Naive thymus-derived CD4-positive, alpha-beta T cell (primary cell): ENCODE measurements at regions not wholly inside any gene's neighbourhood (a gene's known extent, or its start where the extent isn't known, plus 50 kb on each side); places are given as distances from the start of the nearest gene placed in this dataset.

Experiments used
- ATAC-seq: fragments of 150-1000 bp; cut with Tn5 transposase; 2 replicates; pipeline ENCODE4 v1.10.0; 2021; ENCODE audit warnings: mild to moderate bottlenecking, moderate library complexity
- CTCF ChIA-PET: fragments of 350-600 bp; sonication (Branson Sonifier 250); formaldehyde crosslinking; loops from one replicate; lab custom pipeline; 2021; ENCODE audit warnings: antibody characterized with exemption; lab: Charles Lee
- POLR2A ChIA-PET: fragments of 350-600 bp; sonication (Branson Sonifier 250); formaldehyde crosslinking; loops from one replicate; lab custom pipeline; 2021; ENCODE audit warnings: antibody characterized with exemption, inconsistent platforms; lab: Charles Lee
- DNase-seq, 9 donors: peaks; one replicate each; pipeline versions ENCODE4 v3.0.0 to v3.0.0-alpha.2; 2020 to 2022; ENCODE audit warnings: mixed read lengths in 1 of 9
- H3K27ac ChIP-seq: one replicate; pipeline ENCODE4 v1.7.0; 2013; ENCODE audit warnings: mild to moderate bottlenecking, low read depth, low read length, moderate library complexity
- H3K27me3 ChIP-seq, 2 donors: one replicate each; pipeline ENCODE4 v1.7.0; 2013; ENCODE audit warnings: low read length in 2 of 2, mild to moderate bottlenecking in 2 of 2, moderate library complexity in 2 of 2; ENCODE audit not compliant: control insufficient read depth in 2 of 2, insufficient read depth in 2 of 2
- H3K36me3 ChIP-seq, 3 experiments: 1 replicate in 2 of 3; 2 replicates in 1 of 3; pipeline ENCODE4 v1.7.0; 2013; ENCODE audit warnings: low read length in 3 of 3, mild to moderate bottlenecking in 3 of 3, moderate library complexity in 1 of 3; ENCODE audit not compliant: insufficient read depth in 3 of 3, control insufficient read depth in 2 of 3
- H3K4me1 ChIP-seq, 2 donors: one replicate each; pipeline ENCODE4 v1.7.0; 2013; ENCODE audit warnings: low read length in 2 of 2, mild to moderate bottlenecking in 2 of 2, moderate library complexity in 1 of 2; ENCODE audit not compliant: control insufficient read depth in 2 of 2, insufficient read depth in 2 of 2
- H3K4me3 ChIP-seq: 2 replicates; pipeline ENCODE4 v1.7.0; 2013; ENCODE audit warnings: mild to moderate bottlenecking, low read length
- H3K9me3 ChIP-seq, 3 experiments: 1 replicate in 2 of 3; 2 replicates in 1 of 3; pipeline ENCODE4 v1.7.0; 2013; ENCODE audit warnings: low read length in 3 of 3; ENCODE audit not compliant: control insufficient read depth in 2 of 3
- H3K27ac Mint-ChIP-seq, 9 donors: one replicate each; pipeline ENCODE4 v1.8.0; 2020 to 2022; ENCODE audit warnings: mixed read lengths in 9 of 9, mild to moderate bottlenecking in 8 of 9, moderate library complexity in 5 of 9, inconsistent platforms in 2 of 9
- H3K27me3 Mint-ChIP-seq, 5 donors: one replicate each; pipeline ENCODE4 v1.8.0; 2021 to 2022; ENCODE audit warnings: mixed read lengths in 5 of 5, mild to moderate bottlenecking in 1 of 5
- H3K36me3 Mint-ChIP-seq, 5 donors: one replicate each; pipeline ENCODE4 v1.8.0; 2020 to 2022; ENCODE audit warnings: mixed read lengths in 5 of 5, mild to moderate bottlenecking in 3 of 5, inconsistent platforms in 1 of 5
- H3K4me1 Mint-ChIP-seq, 7 donors: one replicate each; pipeline ENCODE4 v1.8.0; 2020 to 2022; ENCODE audit warnings: mixed read lengths in 7 of 7, mild to moderate bottlenecking in 3 of 7, inconsistent platforms in 1 of 7
- H3K4me3 Mint-ChIP-seq, 10 donors: one replicate each; pipeline ENCODE4 v1.8.0; 2020 to 2022; ENCODE audit warnings: mild to moderate bottlenecking in 10 of 10, mixed read lengths in 10 of 10, moderate library complexity in 6 of 10, inconsistent platforms in 2 of 10
- H3K9me3 Mint-ChIP-seq, 11 donors: one replicate each; pipeline ENCODE4 v1.8.0; 2020 to 2022; ENCODE audit warnings: mixed read lengths in 11 of 11, mild to moderate bottlenecking in 4 of 11, inconsistent platforms in 1 of 11, moderate library complexity in 1 of 11
- intact Hi-C, 2 donors: fragments of 100-400 bp; cut with micrococcal nuclease; formaldehyde crosslinking; loops; one replicate each; pipeline ENCODE4 v1.15.1; 2023

- H3K9me3 ChIP-seq, result no peaks in the 10 kb centered on the region
- no peak overlapping the region for H3K27ac ChIP-seq
- DNase-seq, result no peak
- H3K9me3 Mint-ChIP-seq, result peaks cover 0 to 3% (median 0%) of the 10 kb centered on the region in 11 donors
- ChIA-PET POLR2A (interaction anchor here (0.7 kb wide), 1 partner anchor 11 kb away, joined by 3 read pairs; no protein-coding TSS in a partner anchor), CTCF (no interaction called here)
- H3K27ac Mint-ChIP-seq, result no peak overlapping the region
- intact Hi-C loops, result no loop called here
- H3K27me3 Mint-ChIP-seq, result peaks cover 0 to 5% (median 0%) of the 10 kb centered on the region in 5 donors
- H3K4me3 ChIP-seq, result no peak overlapping the region
- no peak overlapping the region for H3K4me3 Mint-ChIP-seq
- ATAC-seq, result no peak
- no peaks in the 10 kb centered on the region for H3K4me1 ChIP-seq
- peaks cover 0 to 3% (median 0%) of the 10 kb centered on the region in 7 donors for H3K4me1 Mint-ChIP-seq
- no peaks in the 10 kb centered on the region for H3K36me3 Mint-ChIP-seq
- no peaks in the 10 kb centered on the region for H3K36me3 ChIP-seq
- H3K27me3 ChIP-seq, result no peaks in the 10 kb centered on the region
Measured at GRCh38 chr16:73186752-73187601, 139.0 kb upstream of the ZFHX3 start.

DNA sequence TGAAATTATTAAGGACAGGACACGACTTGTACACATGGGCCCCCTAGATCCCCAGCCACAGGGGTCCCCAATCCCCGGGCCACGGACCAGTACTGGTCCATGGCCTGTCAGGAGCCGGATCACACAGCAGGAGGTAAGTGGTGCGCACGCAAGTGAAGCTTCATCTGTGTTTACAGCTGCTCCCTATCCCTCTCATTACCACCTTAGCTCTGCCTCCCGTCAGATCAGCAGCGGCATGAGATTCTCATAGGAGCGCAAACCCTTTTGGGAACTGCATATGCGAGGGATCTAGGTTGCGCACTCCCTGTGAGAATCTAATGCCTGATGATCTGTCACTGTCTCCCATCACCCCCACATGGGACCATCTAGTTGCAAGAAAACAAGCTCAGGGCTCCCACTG, 137.8 kb upstream of the ZFHX3 start:
- Mint-ChIP-seq H3K4me3 (no peak overlapping the region), H3K27ac (no peak overlapping the region), H3K9me3 (peaks cover 0 to 3% (median 0%) of the 10 kb centered on the region in 11 donors), H3K27me3 (peaks cover 0 to 4% (median 0%) of the 10 kb centered on the region in 5 donors), H3K36me3 (no peaks in the 10 kb centered on the region), H3K4me1 (peaks cover 0 to 3% (median 0%) of the 10 kb centered on the region in 7 donors)
- Histone ChIP-seq H3K27ac (no peak overlapping the region), H3K9me3 (no peaks in the 10 kb centered on the region), H3K27me3 (no peaks in the 10 kb centered on the region), H3K4me3 (no peak overlapping the region), H3K4me1 (no peaks in the 10 kb centered on the region), H3K36me3 (no peaks in the 10 kb centered on the region)
- intact Hi-C loops, result no loop called here
- POLR2A ChIA-PET, result no interaction called here
- CTCF ChIA-PET, result interaction anchor here (0.6 kb wide), 1 partner anchor 10 kb away, joined by 3 read pairs; no protein-coding TSS in a partner anchor
- ATAC-seq (no peak), DNase-seq (no peak)

- DNase-seq (no peak), ATAC-seq (no peak)
- no peak overlapping the region for H3K27ac Mint-ChIP-seq
- Histone ChIP-seq H3K4me1 (no peaks in the 10 kb centered on the region), H3K4me3 (no peak overlapping the region), H3K9me3 (no peaks in the 10 kb centered on the region), H3K27me3 (no peaks in the 10 kb centered on the region), H3K27ac (no peak overlapping the region), H3K36me3 (no peaks in the 10 kb centered on the region)
- intact Hi-C loops, result no loop called here
- no peaks in the 10 kb centered on the region for H3K36me3 Mint-ChIP-seq
- no peak overlapping the region for H3K4me3 Mint-ChIP-seq
- H3K9me3 Mint-ChIP-seq, result peaks cover 0 to 3% (median 0%) of the 10 kb centered on the region in 11 donors
- H3K27me3 Mint-ChIP-seq, result peaks cover 0 to 6% (median 0%) of the 10 kb centered on the region in 5 donors
- H3K4me1 Mint-ChIP-seq, result no peaks in the 10 kb centered on the region
- POLR2A ChIA-PET, result no interaction called here
- CTCF ChIA-PET, result no interaction called here
Measured at GRCh38 chr16:73183611-73184092, 135.7 kb upstream of the ZFHX3 start.

- Mint-ChIP-seq H3K9me3 (peaks cover 0 to 7% (median 0%) of the 10 kb centered on the region in 11 donors), H3K27ac (no peak overlapping the region), H3K36me3 (no peaks in the 10 kb centered on the region), H3K4me1 (no peaks in the 10 kb centered on the region), H3K4me3 (no peak overlapping the region), H3K27me3 (peaks cover 0 to 6% (median 0%) of the 10 kb centered on the region in 5 donors)
- Histone ChIP-seq H3K4me3 (no peak overlapping the region), H3K9me3 (no peaks in the 10 kb centered on the region), H3K4me1 (no peaks in the 10 kb centered on the region), H3K36me3 (no peaks in the 10 kb centered on the region), H3K27ac (no peak overlapping the region), H3K27me3 (no peaks in the 10 kb centered on the region)
- intact Hi-C loops, result no loop called here
- ChIA-PET CTCF (no interaction called here), POLR2A (no interaction called here)
- no peak for DNase-seq
- ATAC-seq, result no peak
Measured at GRCh38 chr16:73179705-73180331, 131.9 kb upstream of the ZFHX3 start.

DNA sequence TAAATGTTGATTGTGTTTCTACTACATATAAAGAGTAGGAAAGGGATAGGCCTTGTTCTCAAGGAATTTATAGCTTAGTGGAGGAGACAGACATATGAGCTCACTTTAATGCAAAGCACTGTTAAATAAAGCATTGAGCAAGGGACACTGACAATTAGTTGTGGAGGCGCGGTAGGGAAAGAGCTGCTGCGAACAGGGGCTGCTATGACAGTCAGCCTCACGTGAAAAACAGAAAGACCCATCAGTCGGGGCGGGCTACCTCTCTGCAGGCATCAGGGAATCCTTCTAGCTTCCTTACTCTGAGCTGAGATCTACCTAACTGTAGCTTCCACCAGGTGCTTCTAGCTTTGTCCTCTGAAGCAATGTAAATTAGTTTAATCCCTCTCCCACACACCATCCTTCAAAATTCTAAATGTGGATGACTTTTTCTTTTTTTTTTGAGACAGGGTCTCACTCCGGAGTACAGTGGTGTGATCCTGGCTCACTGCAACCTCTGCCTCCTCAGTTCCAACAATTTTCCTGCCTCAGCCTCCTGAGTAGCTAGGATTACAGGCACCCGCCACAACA, 129.9 kb upstream of the ZFHX3 start:
- no peak overlapping the region for H3K4me3 Mint-ChIP-seq
- intact Hi-C loops, result no loop called here
- Histone ChIP-seq H3K4me3 (no peak overlapping the region), H3K9me3 (no peaks in the 10 kb centered on the region), H3K27ac (no peak overlapping the region), H3K4me1 (no peaks in the 10 kb centered on the region), H3K27me3 (no peaks in the 10 kb centered on the region), H3K36me3 (no peaks in the 10 kb centered on the region)
- H3K27me3 Mint-ChIP-seq, result peaks cover 0 to 6% (median 0%) of the 10 kb centered on the region in 5 donors
- ChIA-PET CTCF (no interaction called here), POLR2A (no interaction called here)
- no peak for DNase-seq
- H3K36me3 Mint-ChIP-seq, result no peaks in the 10 kb centered on the region
- H3K4me1 Mint-ChIP-seq, result no peaks in the 10 kb centered on the region
- no peak for ATAC-seq
- no peak overlapping the region for H3K27ac Mint-ChIP-seq
- H3K9me3 Mint-ChIP-seq, result peaks cover 0 to 7% (median 0%) of the 10 kb centered on the region in 11 donors

GRCh38 chr16:73176577-73177013, 128.7 kb upstream of the ZFHX3 start:
- no peaks in the 10 kb centered on the region for H3K9me3 ChIP-seq
- Mint-ChIP-seq H3K4me1 (no peaks in the 10 kb centered on the region), H3K27ac (no peak overlapping the region), H3K27me3 (peaks cover 0 to 6% (median 0%) of the 10 kb centered on the region in 5 donors), H3K9me3 (peaks cover 0 to 7% (median 0%) of the 10 kb centered on the region in 11 donors), H3K4me3 (no peak overlapping the region), H3K36me3 (no peaks in the 10 kb centered on the region)
- DNase-seq (no peak), ATAC-seq (no peak)
- H3K27ac ChIP-seq, result no peak overlapping the region
- no peaks in the 10 kb centered on the region for H3K27me3 ChIP-seq
- ChIA-PET POLR2A (interaction anchor here (0.6 kb wide), 1 partner anchor 10 kb away, joined by 3 read pairs; no protein-coding TSS in a partner anchor), CTCF (no interaction called here)
- no peaks in the 10 kb centered on the region for H3K36me3 ChIP-seq
- no peak overlapping the region for H3K4me3 ChIP-seq
- intact Hi-C loops, result no loop called here
- H3K4me1 ChIP-seq, result no peaks in the 10 kb centered on the region
